CD14-positive monocyte (primary cell): ENCODE measurements at regions not wholly inside any gene's neighbourhood (a gene's known extent, or its start where the extent isn't known, plus 50 kb on each side); places are given as distances from the start of the nearest gene placed in this dataset.

Experiments used
- DNase-seq, 3 donors: peaks; one replicate each; pipeline ENCODE4 v3.0.0-alpha.2; 2011 to 2022
- H2AFZ ChIP-seq: 2 replicates; pipeline ENCODE4 v1.6.0; 2012; ENCODE audit warnings: mild to moderate bottlenecking, low read depth, low read length, inconsistent platforms; ENCODE audit not compliant: insufficient read depth, poor library complexity, severe bottlenecking
- H3K27ac ChIP-seq, 2 donors: 1 replicate in 1 of 2; 2 replicates in 1 of 2; pipeline ENCODE4 v1.5.1; 2012 to 2013; ENCODE audit warnings: low read length in 2 of 2, control low read depth in 1 of 2, inconsistent platforms in 1 of 2, low read depth in 1 of 2, mild to moderate bottlenecking in 1 of 2
- H3K27me3 ChIP-seq, 2 donors: one replicate each; pipeline versions ENCODE4 v1.6.0 to v1.6.1; 2011 to 2013; ENCODE audit warnings: low read length in 2 of 2; ENCODE audit not compliant: control insufficient read depth in 2 of 2, insufficient read depth in 2 of 2
- H3K36me3 ChIP-seq, 2 donors: replicated peaks in 1 of 2; 1 replicate in 1 of 2; 2 replicates in 1 of 2; pipeline versions ENCODE4 v1.5.1 to v1.6.1; 2012 to 2013; ENCODE audit warnings: low read length in 2 of 2, control low read depth in 1 of 2, inconsistent platforms in 1 of 2, mild to moderate bottlenecking in 1 of 2; ENCODE audit not compliant: insufficient read depth in 2 of 2, control insufficient read depth in 1 of 2
- H3K4me1 ChIP-seq, 2 donors: 1 replicate in 1 of 2; 2 replicates in 1 of 2; pipeline versions ENCODE4 v1.5.1 to v1.6.1; 2012 to 2013; ENCODE audit warnings: low read length in 2 of 2, control low read depth in 1 of 2, inconsistent platforms in 1 of 2, mild to moderate bottlenecking in 1 of 2, moderate library complexity in 1 of 2; ENCODE audit not compliant: insufficient read depth in 2 of 2, control insufficient read depth in 1 of 2
- H3K4me2 ChIP-seq: replicated peaks from 2 replicates; pipeline ENCODE3; 2012; ENCODE audit warnings: low read length, moderate library complexity, mild to moderate bottlenecking; ENCODE audit not compliant: poor library complexity, severe bottlenecking; ENCODE audit errors: extremely low read depth
- H3K4me3 ChIP-seq, 3 experiments: fragments of 200-600 bp in 1 of 3; sonication (generic) in 1 of 3; replicated peaks in 1 of 3; 1 replicate in 2 of 3; 2 replicates in 1 of 3; pipeline ENCODE4 v1.5.1; 2011 to 2013; ENCODE audit warnings: low read length in 3 of 3, mild to moderate bottlenecking in 3 of 3, control low read depth in 2 of 3, low read depth in 2 of 3, inconsistent platforms in 1 of 3, moderate library complexity in 1 of 3
- H3K79me2 ChIP-seq: 2 replicates; pipeline ENCODE4 v1.6.0; 2012; ENCODE audit warnings: mild to moderate bottlenecking, control low read depth, inconsistent platforms, low read length, moderate library complexity; ENCODE audit not compliant: insufficient read depth
- H3K9ac ChIP-seq: 2 replicates; pipeline ENCODE4 v1.6.0; 2017; ENCODE audit warnings: low read length, mild to moderate bottlenecking; ENCODE audit not compliant: insufficient read depth, poor library complexity, severe bottlenecking
- H3K9me3 ChIP-seq, 2 donors: replicated peaks in 1 of 2; 1 replicate in 1 of 2; 2 replicates in 1 of 2; pipeline versions ENCODE4 v1.5.1 to v1.6.1; 2012 to 2013; ENCODE audit warnings: low read length in 2 of 2, control low read depth in 1 of 2; ENCODE audit not compliant: control insufficient read depth in 1 of 2, insufficient read depth in 1 of 2
- H4K20me1 ChIP-seq: 2 replicates; pipeline ENCODE4 v1.6.0; 2012; ENCODE audit warnings: mild to moderate bottlenecking, low read length, control low read depth, moderate library complexity; ENCODE audit not compliant: insufficient read depth
- H3K27ac Mint-ChIP-seq, 7 donors: one replicate each; pipeline ENCODE4 v1.8.0; 2020; ENCODE audit warnings: mild to moderate bottlenecking in 7 of 7, mixed read lengths in 7 of 7, moderate library complexity in 6 of 7, inconsistent platforms in 2 of 7
- H3K27me3 Mint-ChIP-seq, 3 donors: one replicate each; pipeline ENCODE4 v1.8.0; 2021 to 2022; ENCODE audit warnings: low read depth in 3 of 3, mild to moderate bottlenecking in 3 of 3, mixed read lengths in 3 of 3, moderate library complexity in 3 of 3, inconsistent platforms in 1 of 3
- H3K36me3 Mint-ChIP-seq, 2 donors: one replicate each; pipeline ENCODE4 v1.8.0; 2020; ENCODE audit warnings: mixed read lengths in 2 of 2, inconsistent platforms in 1 of 2, mild to moderate bottlenecking in 1 of 2
- H3K4me1 Mint-ChIP-seq: one replicate; pipeline ENCODE4 v1.8.0; 2020; ENCODE audit warnings: mild to moderate bottlenecking, mixed read lengths
- H3K4me3 Mint-ChIP-seq, 2 donors: one replicate each; pipeline ENCODE4 v1.8.0; 2020; ENCODE audit warnings: mild to moderate bottlenecking in 2 of 2, mixed read lengths in 2 of 2, moderate library complexity in 1 of 2
- H3K9me3 Mint-ChIP-seq, 7 donors: one replicate each; pipeline ENCODE4 v1.8.0; 2020 to 2022; ENCODE audit warnings: mixed read lengths in 7 of 7, mild to moderate bottlenecking in 6 of 7, moderate library complexity in 6 of 7, inconsistent platforms in 2 of 7
- WGBS: methylation state at CpG from one replicate; pipeline ENCODE4 v1.1.5; 2013; ENCODE audit warnings: missing lambda C conversion rate; ENCODE audit not compliant: insufficient coverage; 5-methylcytosine and 5-hydroxymethylcytosine counted together
- intact Hi-C, 2 donors: fragments of 100-400 bp; cut with micrococcal nuclease; formaldehyde crosslinking; loops; one replicate each; pipeline versions ENCODE4 v1.15.0 to v1.15.1; 2023
- TF ChIP-seq, protein P1 (sequence below): fragments of 200-600 bp; IDR thresholded peaks from one replicate; pipeline ENCODE4 v1.8.0; 2022; ENCODE audit warnings: antibody characterized with exemption, mild to moderate bottlenecking

DNA sequence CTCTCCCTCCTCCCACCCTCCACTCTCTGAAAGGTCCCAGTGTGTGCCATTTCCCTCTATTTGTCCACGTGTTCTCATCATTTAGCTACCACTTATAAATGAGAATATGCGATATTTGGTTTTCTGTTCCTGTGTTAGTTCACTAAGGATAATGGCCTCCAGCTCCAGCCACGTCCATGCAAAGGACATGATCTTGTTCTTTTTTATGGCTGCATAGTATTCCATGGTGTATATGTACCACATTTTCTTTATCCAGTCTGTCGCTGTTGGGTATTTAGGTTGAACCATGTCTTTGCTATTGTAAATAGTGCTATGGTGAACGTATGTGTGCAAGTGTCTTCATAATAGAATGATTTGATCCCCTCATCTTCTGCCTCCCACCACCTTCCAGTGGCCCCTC, 183.7 kb upstream of the AUTS2 start:
- Histone ChIP-seq H3K4me2 (no peak overlapping the region), H3K79me2 (no peaks in the 10 kb centered on the region), H4K20me1 (no peaks in the 10 kb centered on the region), H3K4me1 (no peaks in the 10 kb centered on the region), H3K27ac (no peak overlapping the region), H3K27me3 (no peaks in the 10 kb centered on the region), H3K36me3 (no peaks in the 10 kb centered on the region), H3K4me3 (no peak overlapping the region), H3K9ac (no peak overlapping the region), H3K9me3 (peaks cover 3 to 6% of the 10 kb centered on the region in 2 donors), H2AFZ (no peak overlapping the region)
- H3K27ac Mint-ChIP-seq: no peak overlapping the region
- H3K9me3 Mint-ChIP-seq: peaks cover 8 to 20% (median 14%) of the 10 kb centered on the region in 7 donors
- peaks cover 4% of the 10 kb centered on the region for H3K4me1 Mint-ChIP-seq
- intact Hi-C loops: no loop called here
- DNase-seq: no peak
- WGBS: no CpG with 5 or more reads among the region's 5 CpGs
- H3K4me3 Mint-ChIP-seq: no peak overlapping the region
- TF ChIP-seq, protein P1, sequence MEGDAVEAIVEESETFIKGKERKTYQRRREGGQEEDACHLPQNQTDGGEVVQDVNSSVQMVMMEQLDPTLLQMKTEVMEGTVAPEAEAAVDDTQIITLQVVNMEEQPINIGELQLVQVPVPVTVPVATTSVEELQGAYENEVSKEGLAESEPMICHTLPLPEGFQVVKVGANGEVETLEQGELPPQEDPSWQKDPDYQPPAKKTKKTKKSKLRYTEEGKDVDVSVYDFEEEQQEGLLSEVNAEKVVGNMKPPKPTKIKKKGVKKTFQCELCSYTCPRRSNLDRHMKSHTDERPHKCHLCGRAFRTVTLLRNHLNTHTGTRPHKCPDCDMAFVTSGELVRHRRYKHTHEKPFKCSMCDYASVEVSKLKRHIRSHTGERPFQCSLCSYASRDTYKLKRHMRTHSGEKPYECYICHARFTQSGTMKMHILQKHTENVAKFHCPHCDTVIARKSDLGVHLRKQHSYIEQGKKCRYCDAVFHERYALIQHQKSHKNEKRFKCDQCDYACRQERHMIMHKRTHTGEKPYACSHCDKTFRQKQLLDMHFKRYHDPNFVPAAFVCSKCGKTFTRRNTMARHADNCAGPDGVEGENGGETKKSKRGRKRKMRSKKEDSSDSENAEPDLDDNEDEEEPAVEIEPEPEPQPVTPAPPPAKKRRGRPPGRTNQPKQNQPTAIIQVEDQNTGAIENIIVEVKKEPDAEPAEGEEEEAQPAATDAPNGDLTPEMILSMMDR: no peak
- no peaks in the 10 kb centered on the region for H3K36me3 Mint-ChIP-seq
- peaks cover 3 to 8% (median 4%) of the 10 kb centered on the region in 3 donors for H3K27me3 Mint-ChIP-seq

DNA sequence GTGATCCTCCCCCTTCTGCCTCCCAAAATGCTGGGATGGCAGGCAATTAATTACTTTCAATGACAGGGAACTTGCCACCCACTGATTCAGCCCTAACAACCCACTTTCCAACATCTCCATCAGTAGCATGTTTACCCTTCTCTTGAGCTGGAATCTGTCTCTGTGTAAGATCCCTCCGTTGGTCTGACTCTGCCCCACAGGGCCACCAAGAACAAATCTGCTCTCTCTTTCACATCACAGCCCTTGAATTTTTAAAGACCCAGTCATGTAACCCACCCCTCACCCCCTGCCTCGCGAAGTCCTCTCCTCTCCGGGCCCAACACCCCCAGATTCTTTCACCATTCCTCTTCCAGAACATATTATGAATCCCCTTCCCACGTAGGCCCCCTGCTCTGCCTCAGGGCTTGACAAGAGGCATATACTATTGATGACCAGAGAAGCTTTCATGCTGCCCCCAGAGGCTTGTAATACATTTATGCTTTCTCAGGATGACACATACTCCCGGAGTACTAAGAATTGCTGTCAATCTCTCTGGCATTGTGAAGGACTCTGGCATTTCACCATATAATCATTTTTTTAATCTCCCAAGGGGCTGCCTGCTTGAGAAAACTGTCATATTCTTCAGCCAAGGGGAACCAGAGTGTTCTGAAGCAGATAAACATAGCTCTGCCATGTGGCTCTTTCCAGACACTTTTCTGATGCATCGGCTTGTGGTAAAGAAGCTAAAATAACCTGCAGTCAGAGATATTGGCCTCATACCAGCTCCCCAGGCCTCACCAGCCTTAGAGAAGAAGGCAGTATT, 179.2 kb upstream of the AUTS2 start:
- no peak overlapping the region for H2AFZ ChIP-seq
- H4K20me1 ChIP-seq: no peaks in the 10 kb centered on the region
- no peak overlapping the region for H3K27ac ChIP-seq
- no peak for DNase-seq
- 83% methylated on average over 6 of the region's 7 CpGs for WGBS
- H3K4me3 ChIP-seq: no peak overlapping the region
- H3K36me3 Mint-ChIP-seq: no peaks in the 10 kb centered on the region
- no peak overlapping the region for H3K27ac Mint-ChIP-seq
- H3K9ac ChIP-seq: no peak overlapping the region
- TF ChIP-seq, protein P1: no peak
- H3K4me1 ChIP-seq: no peaks in the 10 kb centered on the region
- intact Hi-C loops: no loop called here
- H3K79me2 ChIP-seq: no peaks in the 10 kb centered on the region
- H3K27me3 Mint-ChIP-seq: peaks cover 0 to 5% (median 2%) of the 10 kb centered on the region in 3 donors
- H3K9me3 Mint-ChIP-seq: peaks cover 8 to 20% (median 14%) of the 10 kb centered on the region in 7 donors
- no peaks in the 10 kb centered on the region for H3K36me3 ChIP-seq
- H3K27me3 ChIP-seq: no peaks in the 10 kb centered on the region
- H3K4me1 Mint-ChIP-seq: no peaks in the 10 kb centered on the region
- no peak overlapping the region for H3K4me3 Mint-ChIP-seq
- no peak overlapping the region for H3K4me2 ChIP-seq
- H3K9me3 ChIP-seq: peaks cover 3 to 6% of the 10 kb centered on the region in 2 donors
